CD14-positive monocyte (primary cell): ENCODE measurements at regions not wholly inside any gene's neighbourhood (a gene's known extent, or its start where the extent isn't known, plus 50 kb on each side); places are given as distances from the start of the nearest gene placed in this dataset.

Experiments used
- DNase-seq, 3 donors: peaks; one replicate each; pipeline ENCODE4 v3.0.0-alpha.2; 2011 to 2022
- H2AFZ ChIP-seq: 2 replicates; pipeline ENCODE4 v1.6.0; 2012; ENCODE audit warnings: mild to moderate bottlenecking, low read depth, low read length, inconsistent platforms; ENCODE audit not compliant: insufficient read depth, poor library complexity, severe bottlenecking
- H3K27ac ChIP-seq, 2 donors: 1 replicate in 1 of 2; 2 replicates in 1 of 2; pipeline ENCODE4 v1.5.1; 2012 to 2013; ENCODE audit warnings: low read length in 2 of 2, control low read depth in 1 of 2, inconsistent platforms in 1 of 2, low read depth in 1 of 2, mild to moderate bottlenecking in 1 of 2
- H3K27me3 ChIP-seq, 2 donors: one replicate each; pipeline versions ENCODE4 v1.6.0 to v1.6.1; 2011 to 2013; ENCODE audit warnings: low read length in 2 of 2; ENCODE audit not compliant: control insufficient read depth in 2 of 2, insufficient read depth in 2 of 2
- H3K36me3 ChIP-seq, 2 donors: replicated peaks in 1 of 2; 1 replicate in 1 of 2; 2 replicates in 1 of 2; pipeline versions ENCODE4 v1.5.1 to v1.6.1; 2012 to 2013; ENCODE audit warnings: low read length in 2 of 2, control low read depth in 1 of 2, inconsistent platforms in 1 of 2, mild to moderate bottlenecking in 1 of 2; ENCODE audit not compliant: insufficient read depth in 2 of 2, control insufficient read depth in 1 of 2
- H3K4me1 ChIP-seq, 2 donors: 1 replicate in 1 of 2; 2 replicates in 1 of 2; pipeline versions ENCODE4 v1.5.1 to v1.6.1; 2012 to 2013; ENCODE audit warnings: low read length in 2 of 2, control low read depth in 1 of 2, inconsistent platforms in 1 of 2, mild to moderate bottlenecking in 1 of 2, moderate library complexity in 1 of 2; ENCODE audit not compliant: insufficient read depth in 2 of 2, control insufficient read depth in 1 of 2
- H3K4me2 ChIP-seq: replicated peaks from 2 replicates; pipeline ENCODE3; 2012; ENCODE audit warnings: low read length, moderate library complexity, mild to moderate bottlenecking; ENCODE audit not compliant: poor library complexity, severe bottlenecking; ENCODE audit errors: extremely low read depth
- H3K4me3 ChIP-seq, 3 experiments: fragments of 200-600 bp in 1 of 3; sonication (generic) in 1 of 3; replicated peaks in 1 of 3; 1 replicate in 2 of 3; 2 replicates in 1 of 3; pipeline ENCODE4 v1.5.1; 2011 to 2013; ENCODE audit warnings: low read length in 3 of 3, mild to moderate bottlenecking in 3 of 3, control low read depth in 2 of 3, low read depth in 2 of 3, inconsistent platforms in 1 of 3, moderate library complexity in 1 of 3
- H3K79me2 ChIP-seq: 2 replicates; pipeline ENCODE4 v1.6.0; 2012; ENCODE audit warnings: mild to moderate bottlenecking, control low read depth, inconsistent platforms, low read length, moderate library complexity; ENCODE audit not compliant: insufficient read depth
- H3K9ac ChIP-seq: 2 replicates; pipeline ENCODE4 v1.6.0; 2017; ENCODE audit warnings: low read length, mild to moderate bottlenecking; ENCODE audit not compliant: insufficient read depth, poor library complexity, severe bottlenecking
- H3K9me3 ChIP-seq, 2 donors: replicated peaks in 1 of 2; 1 replicate in 1 of 2; 2 replicates in 1 of 2; pipeline versions ENCODE4 v1.5.1 to v1.6.1; 2012 to 2013; ENCODE audit warnings: low read length in 2 of 2, control low read depth in 1 of 2; ENCODE audit not compliant: control insufficient read depth in 1 of 2, insufficient read depth in 1 of 2
- H4K20me1 ChIP-seq: 2 replicates; pipeline ENCODE4 v1.6.0; 2012; ENCODE audit warnings: mild to moderate bottlenecking, low read length, control low read depth, moderate library complexity; ENCODE audit not compliant: insufficient read depth
- H3K27ac Mint-ChIP-seq, 7 donors: one replicate each; pipeline ENCODE4 v1.8.0; 2020; ENCODE audit warnings: mild to moderate bottlenecking in 7 of 7, mixed read lengths in 7 of 7, moderate library complexity in 6 of 7, inconsistent platforms in 2 of 7
- H3K27me3 Mint-ChIP-seq, 3 donors: one replicate each; pipeline ENCODE4 v1.8.0; 2021 to 2022; ENCODE audit warnings: low read depth in 3 of 3, mild to moderate bottlenecking in 3 of 3, mixed read lengths in 3 of 3, moderate library complexity in 3 of 3, inconsistent platforms in 1 of 3
- H3K36me3 Mint-ChIP-seq, 2 donors: one replicate each; pipeline ENCODE4 v1.8.0; 2020; ENCODE audit warnings: mixed read lengths in 2 of 2, inconsistent platforms in 1 of 2, mild to moderate bottlenecking in 1 of 2
- H3K4me1 Mint-ChIP-seq: one replicate; pipeline ENCODE4 v1.8.0; 2020; ENCODE audit warnings: mild to moderate bottlenecking, mixed read lengths
- H3K4me3 Mint-ChIP-seq, 2 donors: one replicate each; pipeline ENCODE4 v1.8.0; 2020; ENCODE audit warnings: mild to moderate bottlenecking in 2 of 2, mixed read lengths in 2 of 2, moderate library complexity in 1 of 2
- H3K9me3 Mint-ChIP-seq, 7 donors: one replicate each; pipeline ENCODE4 v1.8.0; 2020 to 2022; ENCODE audit warnings: mixed read lengths in 7 of 7, mild to moderate bottlenecking in 6 of 7, moderate library complexity in 6 of 7, inconsistent platforms in 2 of 7
- CTCF ChIP-seq: fragments of 200-600 bp; IDR thresholded peaks from one replicate; pipeline ENCODE4 v1.8.0; 2022; ENCODE audit warnings: antibody characterized with exemption, mild to moderate bottlenecking
- WGBS: methylation state at CpG from one replicate; pipeline ENCODE4 v1.1.5; 2013; ENCODE audit warnings: missing lambda C conversion rate; ENCODE audit not compliant: insufficient coverage; 5-methylcytosine and 5-hydroxymethylcytosine counted together
- intact Hi-C, 2 donors: fragments of 100-400 bp; cut with micrococcal nuclease; formaldehyde crosslinking; loops; one replicate each; pipeline versions ENCODE4 v1.15.0 to v1.15.1; 2023

GRCh38 chr4:125511715-125512114 lies 197.0 kb downstream of the FAT4 start:
- Mint-ChIP-seq H3K27ac (no peak overlapping the region), H3K27me3 (no peaks in the 10 kb centered on the region), H3K4me1 (no peaks in the 10 kb centered on the region), H3K36me3 (no peaks in the 10 kb centered on the region), H3K9me3 (peaks cover 0 to 5% (median 0%) of the 10 kb centered on the region in 7 donors), H3K4me3 (no peak overlapping the region)
- Histone ChIP-seq H3K9me3 (no peaks in the 10 kb centered on the region), H3K27ac (no peak overlapping the region), H3K9ac (no peak overlapping the region), H4K20me1 (no peaks in the 10 kb centered on the region), H3K4me3 (no peak overlapping the region), H3K27me3 (no peaks in the 10 kb centered on the region), H3K4me1 (no peaks in the 10 kb centered on the region), H3K79me2 (no peaks in the 10 kb centered on the region), H3K36me3 (no peaks in the 10 kb centered on the region), H2AFZ (no peak overlapping the region), H3K4me2 (no peak overlapping the region)
- no peak for DNase-seq
- intact Hi-C loops = no loop called here
- WGBS = 89% methylated on average over 1 of the region's 3 CpGs
- no peak for TF ChIP-seq CTCF

- Histone ChIP-seq H3K79me2 (no peaks in the 10 kb centered on the region), H3K27me3 (no peaks in the 10 kb centered on the region), H3K27ac (no peak overlapping the region), H3K4me3 (no peak overlapping the region), H3K9me3 (no peaks in the 10 kb centered on the region), H3K4me1 (no peaks in the 10 kb centered on the region), H4K20me1 (no peaks in the 10 kb centered on the region), H3K36me3 (no peaks in the 10 kb centered on the region), H3K9ac (no peak overlapping the region), H2AFZ (no peak overlapping the region), H3K4me2 (no peak overlapping the region)
- Mint-ChIP-seq H3K27me3 (peaks cover 0 to 1% (median 0%) of the 10 kb centered on the region in 3 donors), H3K36me3 (no peaks in the 10 kb centered on the region), H3K4me1 (no peaks in the 10 kb centered on the region), H3K27ac (no peak overlapping the region), H3K9me3 (peaks cover 0 to 5% (median 0%) of the 10 kb centered on the region in 7 donors), H3K4me3 (no peak overlapping the region)
- WGBS = 100% methylated on average over 1 of the region's 1 CpG
- no peak for TF ChIP-seq CTCF
- intact Hi-C loops = no loop called here
- DNase-seq = no peak
Measured at GRCh38 chr4:125515016-125515415, 200.3 kb downstream of the FAT4 start.
